Activated CD8-positive, alpha-beta memory T cell treated with anti-CD3 and anti-CD28 coated beads, Interleukin-2, amount 50 U/mL, for 24 hours (primary cell): ENCODE measurements at regions not wholly inside any gene's neighbourhood (a gene's known extent, or its start where the extent isn't known, plus 50 kb on each side); places are given as distances from the start of the nearest gene placed in this dataset.
"Not testable (repeated sequence)": the region's sequence is repeated elsewhere in the genome, so short reads cannot be mapped to it uniquely, and the experiment has no call there.

Experiments
- DNase-seq: peaks from one replicate; pipeline ENCODE4 v3.0.0-alpha.2; 2020; ENCODE audit errors: extremely low read depth

DNA sequence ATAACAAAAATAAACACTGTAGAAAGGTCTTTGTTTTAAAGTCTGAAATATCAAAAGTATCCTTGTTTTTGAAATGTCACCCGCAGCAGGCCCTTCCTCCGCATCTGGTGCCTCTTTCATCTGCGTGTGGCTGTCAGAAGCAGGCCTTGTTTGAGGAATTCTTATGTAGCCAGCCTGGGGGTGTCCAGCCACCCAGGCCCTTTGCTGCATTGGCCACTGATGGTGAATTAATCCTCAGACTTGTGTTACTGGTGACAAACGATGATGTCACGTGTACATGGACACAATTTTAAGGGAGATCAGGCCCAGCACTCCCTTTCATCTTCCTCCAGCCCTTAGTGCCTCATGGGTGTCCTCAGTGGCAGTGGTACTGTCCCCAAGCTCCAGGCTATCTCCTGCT, 208.0 kb upstream of the GALNT2 start:
- DNase-seq, result no peak

DNA sequence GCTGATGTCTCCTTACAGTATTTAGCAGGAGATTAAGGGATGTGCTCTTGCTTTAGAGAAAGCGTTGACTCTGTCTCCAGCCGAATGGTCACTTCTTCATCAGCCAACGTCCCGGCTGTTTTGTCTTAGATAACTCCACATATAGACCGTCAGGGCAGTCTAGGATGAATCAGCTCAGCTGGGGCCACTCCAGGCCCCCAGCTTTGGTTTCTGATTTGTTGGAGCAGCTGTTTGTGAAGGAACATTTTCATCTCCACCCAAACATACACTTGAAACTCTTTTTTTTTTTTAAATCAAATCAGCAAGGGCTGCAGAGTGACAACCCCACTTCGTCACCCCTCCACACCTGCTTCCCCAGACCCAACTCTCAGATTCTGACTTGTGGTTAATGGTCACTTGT, 206.1 kb upstream of the GALNT2 start:
- no peak for DNase-seq

DNA sequence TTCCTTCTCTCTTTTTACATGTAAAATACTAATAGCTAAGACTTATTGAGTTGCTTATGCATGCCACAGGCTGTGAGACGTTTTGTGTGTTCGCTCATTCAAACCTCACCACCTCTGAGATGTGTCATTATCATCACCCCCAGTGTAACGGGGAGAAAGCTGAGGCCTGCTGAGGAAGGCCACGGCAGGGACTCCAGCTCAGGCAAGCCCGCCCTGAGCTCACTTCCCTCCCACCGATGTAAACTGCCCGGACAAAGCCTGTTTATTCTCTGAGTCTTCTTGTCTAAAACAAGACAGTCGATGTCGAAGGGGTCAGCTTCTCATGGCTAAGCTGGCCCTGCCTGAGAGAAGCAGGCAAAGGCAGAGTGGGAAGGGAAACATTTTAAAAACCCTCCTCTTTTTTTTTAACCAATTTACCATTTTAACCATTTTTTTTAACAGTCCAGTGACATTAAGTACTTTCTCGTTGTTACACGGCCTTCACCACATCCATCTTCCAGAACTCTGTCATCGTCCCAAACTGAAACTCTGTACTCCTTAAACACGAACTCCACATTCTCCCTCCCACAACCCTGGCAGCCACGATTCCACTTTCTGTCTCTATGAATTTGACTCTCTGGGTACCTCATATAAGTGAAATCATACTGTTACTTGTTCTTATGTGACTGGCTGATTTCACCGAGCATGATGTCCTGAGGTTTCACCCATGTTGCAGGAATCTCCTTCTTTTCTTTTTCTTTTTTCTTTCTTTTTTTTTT, 204.8 kb upstream of the GALNT2 start:
- DNase-seq, result no peak

DNA sequence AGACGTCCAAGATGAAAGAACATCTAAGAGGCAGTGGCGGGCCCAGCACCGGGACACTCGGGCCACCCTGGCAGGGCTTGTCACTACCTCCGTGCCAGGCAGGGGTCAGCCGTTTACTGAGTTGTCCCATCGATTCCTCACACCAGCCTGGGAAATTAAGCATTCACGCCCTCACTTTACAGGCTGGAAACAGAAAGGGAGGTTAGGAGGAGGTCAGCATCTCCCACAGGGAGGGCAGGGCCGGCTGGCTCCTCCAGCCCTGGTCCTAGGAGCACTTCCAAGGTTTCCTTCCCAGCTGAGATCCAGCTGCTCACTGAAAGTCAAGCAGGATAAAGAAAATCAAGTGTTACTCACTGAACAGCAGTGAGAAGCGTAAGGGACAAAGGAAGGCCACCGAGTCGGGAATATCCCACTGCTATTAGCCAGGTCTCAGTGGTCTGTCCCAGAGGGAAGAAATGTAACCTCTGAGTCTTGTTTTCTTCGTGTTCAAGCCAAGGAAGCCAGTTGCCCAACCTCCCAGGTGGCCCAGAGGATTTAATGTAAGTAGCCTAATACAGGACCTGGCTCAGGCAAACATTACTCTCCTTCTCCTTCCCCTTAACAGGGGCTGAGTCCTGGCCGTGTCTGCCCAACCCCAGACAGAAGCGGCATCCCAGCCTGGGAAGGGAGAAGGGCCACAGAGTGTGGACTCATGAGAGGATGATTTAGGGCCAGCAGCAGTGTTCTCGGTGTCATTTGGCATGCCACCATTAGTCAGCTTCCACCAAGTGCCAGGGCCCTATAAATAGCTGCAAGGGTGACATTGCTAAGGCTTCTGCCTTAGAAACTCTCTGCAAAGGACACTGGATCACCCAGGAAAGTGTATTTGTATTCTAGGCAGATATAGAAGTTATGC, 203.1 kb upstream of the GALNT2 start:
- DNase-seq, result no peak

DNA sequence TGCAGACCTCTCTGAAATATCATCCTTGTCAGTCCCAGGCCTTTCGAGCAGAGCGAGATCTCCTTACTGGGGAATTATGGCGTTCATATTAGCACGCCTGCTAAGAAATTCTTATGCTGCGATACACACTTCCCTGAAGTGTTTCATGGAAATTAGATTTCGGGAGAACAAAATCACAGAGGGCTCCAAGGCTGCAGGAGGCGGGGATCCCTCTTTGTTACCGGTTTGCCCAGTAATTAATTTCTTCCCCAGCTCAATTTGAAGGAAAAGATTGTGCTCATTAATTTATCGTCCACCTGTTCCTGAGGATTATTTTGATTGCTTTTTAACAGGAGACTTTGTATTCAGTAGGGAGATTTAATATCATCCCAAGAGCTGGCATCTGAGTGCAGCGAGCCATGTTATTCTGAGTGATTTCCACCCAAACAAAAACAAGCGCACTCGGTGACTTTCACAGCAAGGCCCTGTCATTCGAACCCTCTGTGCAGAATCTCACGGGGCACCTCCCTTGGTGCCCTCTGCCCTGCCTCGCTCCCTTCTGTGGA, 202.3 kb upstream of the GALNT2 start:
- no peak for DNase-seq

DNA sequence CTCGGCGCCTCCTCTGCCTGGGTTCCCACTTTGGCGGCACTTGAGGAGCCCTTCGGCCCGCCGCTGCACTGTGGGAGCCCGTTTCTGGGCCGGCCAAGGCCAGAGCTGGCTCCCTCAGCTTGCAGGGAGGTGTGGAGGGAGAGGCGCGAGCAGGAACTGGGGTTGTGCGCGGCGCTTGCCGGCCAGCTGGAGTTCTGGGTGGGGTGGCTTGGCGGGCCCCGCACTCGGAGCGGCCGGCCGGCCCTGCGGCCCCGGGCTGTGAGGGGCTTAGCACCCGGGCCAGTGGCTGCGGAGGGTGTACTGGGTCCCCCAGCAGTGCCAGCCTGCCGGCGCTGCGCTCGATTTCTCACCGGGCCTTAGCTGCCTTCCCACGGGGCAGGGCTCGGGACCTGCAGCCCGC, 201.7 kb upstream of the GALNT2 start:
- not testable (repeated sequence) for DNase-seq

DNA sequence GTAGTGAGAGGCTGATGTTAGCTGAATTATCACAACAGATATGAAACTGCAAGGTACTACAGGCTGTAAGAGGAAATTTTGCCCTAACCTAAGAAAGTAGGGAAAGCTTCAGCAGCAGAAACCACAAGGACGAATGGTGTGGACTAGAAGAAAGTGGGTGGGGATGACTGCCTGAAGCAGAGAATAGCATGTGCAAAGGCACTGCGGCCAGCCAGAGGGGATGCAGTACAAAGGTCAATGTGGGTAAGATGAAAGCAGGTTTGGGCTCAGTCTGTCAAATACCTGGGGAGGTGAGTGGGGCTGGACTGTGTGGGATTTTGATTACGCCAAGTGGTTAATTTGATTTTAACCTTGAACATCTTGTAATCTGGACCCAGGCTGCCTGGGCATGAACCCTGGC, 199.3 kb upstream of the GALNT2 start:
- DNase-seq, result no peak

DNA sequence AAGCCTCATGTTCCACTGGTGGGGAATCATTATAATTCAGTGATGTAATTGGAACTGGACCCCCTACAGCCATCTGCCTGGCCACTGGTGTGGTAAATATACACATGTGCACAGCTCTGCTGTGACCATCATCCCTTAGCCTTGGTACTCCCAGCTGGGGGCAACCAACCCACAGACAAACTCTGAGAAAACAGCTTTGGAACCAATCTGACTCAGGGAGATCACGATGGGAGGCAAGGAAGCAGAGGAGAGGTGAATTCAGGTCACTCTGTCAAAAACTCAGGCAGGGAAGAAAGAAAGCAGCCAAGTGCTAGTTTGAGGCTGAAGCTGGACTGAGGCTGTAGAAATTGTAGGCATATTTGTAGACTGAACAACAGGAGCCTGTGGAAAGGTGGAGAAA, 197.8 kb upstream of the GALNT2 start:
- no peak for DNase-seq

DNA sequence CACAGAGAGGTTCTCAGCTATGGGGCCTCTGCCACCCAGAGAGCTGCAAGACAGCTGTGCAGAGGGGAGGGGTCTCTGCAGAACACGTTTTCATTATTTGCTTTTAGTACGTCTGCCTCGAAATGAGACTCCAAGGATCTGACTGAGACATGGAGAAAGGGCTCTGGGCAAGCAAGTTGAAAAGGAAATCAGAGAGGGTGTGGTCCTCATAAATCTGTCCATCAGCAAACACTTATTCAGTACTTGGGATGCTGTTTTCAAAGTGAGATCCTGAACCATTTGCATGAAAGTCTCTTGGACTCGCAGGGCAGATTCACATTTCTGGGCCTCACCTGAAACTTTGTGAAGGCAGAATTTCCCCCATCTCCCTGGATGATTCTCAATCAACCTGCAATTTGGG, 197.4 kb upstream of the GALNT2 start:
- no peak for DNase-seq

DNA sequence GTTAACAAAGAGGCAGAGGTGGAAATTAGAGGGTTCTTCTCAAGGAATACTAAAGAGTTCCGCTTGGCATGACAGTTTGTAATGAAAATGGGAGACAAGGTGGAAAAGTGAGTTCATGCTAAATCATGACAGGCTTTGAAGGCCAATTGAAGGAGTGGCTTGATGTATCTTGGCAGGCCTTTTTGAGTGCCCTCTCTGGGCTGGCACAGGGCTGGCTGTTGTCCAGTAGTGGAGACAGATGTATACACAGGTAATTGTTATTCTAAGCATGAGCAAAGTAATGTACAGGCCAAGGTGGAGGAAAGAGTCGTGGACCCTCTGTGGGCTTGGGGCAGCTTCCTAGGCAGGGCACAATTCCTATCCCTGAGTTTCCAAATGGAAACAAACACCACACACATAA, 196.7 kb upstream of the GALNT2 start:
- DNase-seq, result no peak

DNA sequence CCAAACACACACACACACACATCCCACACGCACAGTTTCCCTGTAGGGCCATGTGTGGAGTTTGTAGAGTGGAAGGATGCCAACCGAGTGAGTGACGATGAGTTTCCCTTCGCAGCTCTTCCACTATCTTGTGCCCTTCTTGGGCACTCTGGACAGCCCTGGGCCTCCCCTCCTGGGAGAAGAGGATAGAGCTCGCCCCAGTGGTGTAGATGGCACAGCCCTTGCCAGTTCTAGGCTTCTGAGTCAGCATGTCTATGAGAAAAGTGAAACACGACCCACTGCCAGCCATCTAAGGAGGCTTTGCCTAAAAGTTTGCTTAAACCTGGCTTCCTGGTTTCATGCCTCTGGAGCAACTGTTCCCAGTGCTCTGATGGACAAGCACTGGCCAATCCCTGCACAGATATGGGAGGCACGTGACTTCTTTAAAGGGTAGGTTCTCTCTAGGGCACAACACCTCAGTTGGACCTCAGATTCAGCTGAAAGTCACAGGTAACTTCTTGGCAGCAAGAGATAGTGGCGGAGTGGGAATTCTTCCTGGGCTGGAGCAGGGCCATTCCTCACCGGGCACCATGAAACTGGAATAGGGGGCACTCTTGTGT, 195.9 kb upstream of the GALNT2 start:
- DNase-seq, result no peak

DNA sequence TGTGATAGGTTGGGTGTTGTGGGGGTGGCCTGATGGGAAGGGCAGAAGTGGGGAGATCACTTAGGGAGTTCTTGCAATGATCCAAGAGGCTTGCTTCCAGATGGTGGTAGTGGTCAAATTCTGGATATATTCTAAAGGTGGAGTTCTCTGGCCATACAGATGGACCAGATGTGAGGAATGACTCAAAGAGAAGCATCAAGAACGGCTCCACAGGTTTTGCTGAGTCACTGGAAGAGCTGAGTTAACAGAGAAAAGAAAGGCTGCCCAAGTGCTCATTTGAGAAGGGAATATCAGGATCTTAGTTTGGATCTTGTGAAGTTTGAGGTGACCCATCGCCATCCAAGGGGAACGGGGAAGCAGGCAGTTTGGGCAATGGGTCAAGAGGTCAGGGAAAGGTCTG, 192.9 kb upstream of the GALNT2 start:
- no peak for DNase-seq

DNA sequence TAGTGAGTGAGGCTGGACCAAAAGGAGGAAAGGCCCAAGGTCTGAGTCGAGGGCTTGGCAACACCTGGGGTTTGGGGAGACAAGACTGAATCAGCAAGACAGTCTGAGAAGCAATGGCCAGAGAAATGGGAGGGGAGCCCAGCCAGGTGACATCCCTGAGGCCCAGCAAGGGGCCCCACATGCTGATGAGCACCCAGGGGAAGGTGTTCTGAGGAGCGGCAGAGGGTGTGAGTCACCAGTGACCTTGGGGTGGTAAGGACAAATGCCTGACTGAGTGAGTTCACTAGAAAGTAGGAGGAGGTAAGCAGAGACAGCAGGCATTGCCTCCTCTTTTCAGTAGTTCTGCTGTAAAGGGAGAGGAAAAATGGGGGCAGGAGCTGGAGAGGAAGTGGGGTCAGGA, 192.4 kb upstream of the GALNT2 start:
- no peak for DNase-seq

DNA sequence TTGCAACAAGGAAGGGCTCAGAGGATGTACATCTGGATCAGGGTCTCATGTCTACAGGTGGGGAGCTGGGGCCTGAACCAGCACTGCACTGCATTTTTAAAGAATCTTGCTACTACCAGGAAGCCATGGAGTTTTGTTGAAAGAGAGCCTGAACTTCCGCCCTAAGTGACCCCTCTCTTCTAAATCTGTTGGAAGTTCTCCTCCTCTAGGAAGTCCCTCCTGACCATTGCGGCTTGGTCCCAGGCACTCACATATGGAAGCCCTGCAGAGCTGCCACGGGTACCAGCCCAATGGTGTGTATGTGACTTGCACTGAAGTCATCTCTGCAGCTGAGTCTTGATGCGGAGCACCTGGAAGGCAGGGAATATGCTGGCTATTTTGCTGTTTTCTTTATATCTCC, 192.0 kb upstream of the GALNT2 start:
- no peak for DNase-seq

DNA sequence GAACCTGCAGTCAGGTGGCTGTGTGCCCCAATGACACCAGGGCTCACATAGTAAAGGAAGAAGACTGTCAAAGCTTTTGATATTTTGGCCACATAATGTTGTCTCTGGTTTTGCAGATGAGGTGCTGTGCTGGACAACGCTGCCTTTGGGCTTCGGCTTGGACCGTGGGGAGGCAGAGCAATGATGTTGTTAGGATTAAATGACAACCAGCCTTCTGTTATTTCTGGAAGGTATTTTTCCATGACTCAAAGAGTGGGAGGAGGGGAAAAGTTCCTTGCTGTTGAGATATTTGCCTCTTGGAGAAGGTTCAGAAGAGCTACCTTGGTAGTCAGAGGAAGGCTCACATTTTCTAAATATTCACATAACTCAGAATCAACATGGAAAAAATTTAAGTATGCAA, 187.3 kb upstream of the GALNT2 start:
- no peak for DNase-seq

DNA sequence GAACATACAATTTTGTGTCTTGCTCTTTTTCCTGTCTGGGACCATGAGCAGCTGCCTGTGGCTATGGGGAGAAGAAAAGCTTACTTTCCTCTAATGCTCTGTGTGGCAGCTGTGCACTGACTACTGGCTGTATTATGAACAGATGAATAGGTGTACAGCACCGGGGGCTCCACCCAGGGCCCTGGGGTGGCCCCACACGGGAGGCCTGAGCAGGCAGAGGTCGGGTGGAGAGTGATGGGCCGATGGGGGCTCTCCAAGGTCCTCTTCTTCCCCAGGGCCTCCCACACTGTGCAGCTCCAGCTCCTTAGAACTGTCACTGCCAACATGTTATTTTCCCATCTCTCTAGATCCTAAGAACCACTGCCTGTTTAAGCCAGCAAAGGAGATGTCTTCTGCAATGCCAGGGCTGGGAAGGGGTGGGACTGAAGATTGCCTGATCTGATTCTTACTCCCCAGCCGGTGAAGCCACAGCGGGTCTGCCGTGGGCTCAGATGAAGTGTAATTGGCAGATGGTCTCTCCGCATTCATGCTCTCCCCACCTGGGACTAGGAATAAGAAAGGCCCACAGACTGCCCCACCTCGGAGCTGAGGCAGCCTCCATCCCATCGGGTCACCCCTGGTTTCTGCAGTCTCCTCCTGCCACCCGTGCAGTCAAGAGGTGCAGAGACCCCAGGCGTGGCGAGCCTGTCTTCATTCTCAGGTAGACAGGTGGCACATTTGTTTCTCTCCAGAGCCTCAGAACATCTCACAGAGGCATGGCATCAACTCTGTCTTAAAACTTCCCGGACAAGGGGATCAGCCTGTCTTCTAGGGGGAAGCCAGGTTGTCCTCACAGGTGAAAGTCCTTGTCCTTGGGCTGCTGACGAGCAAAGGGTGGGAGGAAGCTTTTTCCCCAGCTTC, 186.5 kb upstream of the GALNT2 start:
- DNase-seq, result no peak

DNA sequence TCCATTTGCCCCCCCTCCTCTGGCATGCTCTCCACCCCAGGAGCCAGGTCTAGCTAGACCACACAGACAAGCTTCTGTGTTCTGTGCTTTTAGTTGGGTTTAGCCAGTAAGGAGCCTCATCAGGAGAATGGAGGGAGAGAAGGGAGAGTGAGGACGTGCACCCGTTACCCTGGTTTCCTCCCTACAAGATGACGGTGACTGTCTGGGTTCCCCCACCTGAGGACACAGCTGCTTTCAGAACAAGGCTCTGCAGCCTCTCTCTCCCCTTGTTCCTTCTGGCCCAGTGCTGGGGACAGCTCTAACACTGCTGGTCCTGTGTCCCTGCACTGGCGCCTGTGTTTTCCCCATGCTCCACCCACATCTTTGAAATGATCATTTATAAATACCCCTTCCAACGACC, 184.4 kb upstream of the GALNT2 start:
- no peak for DNase-seq

DNA sequence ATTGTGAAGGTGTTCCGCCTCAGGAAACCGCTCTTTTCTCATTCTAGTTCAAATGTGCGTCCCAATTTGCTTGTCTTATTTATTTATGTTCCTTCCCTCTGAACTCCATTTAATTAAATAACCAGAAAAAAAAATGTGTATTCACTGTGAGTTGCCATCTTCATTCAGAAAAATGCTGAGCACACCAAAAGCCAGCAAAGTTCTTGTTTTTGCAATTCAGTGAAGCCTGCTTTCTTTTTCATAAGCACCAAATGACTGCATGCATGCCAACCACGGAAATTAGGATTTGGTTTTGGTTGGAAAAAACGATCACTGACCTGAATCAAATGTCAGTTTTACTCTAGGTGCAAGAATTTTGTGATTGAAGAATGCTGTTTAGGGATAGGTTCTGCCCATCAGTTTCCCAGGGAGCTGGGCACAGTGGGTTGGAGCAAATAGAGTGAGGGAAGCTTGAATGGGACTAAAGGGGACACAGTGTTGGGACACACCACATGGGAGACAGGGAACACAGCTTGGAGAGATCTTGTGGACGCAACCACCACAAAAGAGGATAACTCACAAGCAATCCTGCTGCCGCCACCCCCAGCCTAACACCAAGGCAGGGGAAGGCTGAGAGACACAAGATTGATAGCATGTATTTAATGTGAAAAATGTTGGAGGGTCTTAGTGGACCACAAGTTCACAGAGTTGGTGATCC, 183.4 kb upstream of the GALNT2 start:
- no peak for DNase-seq

DNA sequence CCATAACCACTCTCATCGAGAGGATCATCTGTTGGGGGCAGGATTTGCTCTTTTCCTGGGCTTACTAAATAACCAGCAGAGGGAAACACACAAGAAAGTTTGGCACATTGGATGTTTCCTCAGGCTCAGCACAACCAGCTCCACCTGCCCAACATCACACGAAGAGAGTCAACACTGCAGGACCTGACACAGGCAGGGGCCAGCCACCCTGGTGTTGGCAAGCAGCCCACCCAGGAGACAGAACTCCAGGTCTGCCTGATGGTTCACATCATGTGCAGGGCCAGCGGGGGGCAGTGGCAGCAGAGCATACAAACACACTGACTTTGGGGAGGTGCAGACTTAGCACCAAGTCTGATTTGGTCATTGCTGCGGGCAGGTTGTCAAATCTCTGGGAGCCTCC, 182.3 kb upstream of the GALNT2 start:
- no peak for DNase-seq

DNA sequence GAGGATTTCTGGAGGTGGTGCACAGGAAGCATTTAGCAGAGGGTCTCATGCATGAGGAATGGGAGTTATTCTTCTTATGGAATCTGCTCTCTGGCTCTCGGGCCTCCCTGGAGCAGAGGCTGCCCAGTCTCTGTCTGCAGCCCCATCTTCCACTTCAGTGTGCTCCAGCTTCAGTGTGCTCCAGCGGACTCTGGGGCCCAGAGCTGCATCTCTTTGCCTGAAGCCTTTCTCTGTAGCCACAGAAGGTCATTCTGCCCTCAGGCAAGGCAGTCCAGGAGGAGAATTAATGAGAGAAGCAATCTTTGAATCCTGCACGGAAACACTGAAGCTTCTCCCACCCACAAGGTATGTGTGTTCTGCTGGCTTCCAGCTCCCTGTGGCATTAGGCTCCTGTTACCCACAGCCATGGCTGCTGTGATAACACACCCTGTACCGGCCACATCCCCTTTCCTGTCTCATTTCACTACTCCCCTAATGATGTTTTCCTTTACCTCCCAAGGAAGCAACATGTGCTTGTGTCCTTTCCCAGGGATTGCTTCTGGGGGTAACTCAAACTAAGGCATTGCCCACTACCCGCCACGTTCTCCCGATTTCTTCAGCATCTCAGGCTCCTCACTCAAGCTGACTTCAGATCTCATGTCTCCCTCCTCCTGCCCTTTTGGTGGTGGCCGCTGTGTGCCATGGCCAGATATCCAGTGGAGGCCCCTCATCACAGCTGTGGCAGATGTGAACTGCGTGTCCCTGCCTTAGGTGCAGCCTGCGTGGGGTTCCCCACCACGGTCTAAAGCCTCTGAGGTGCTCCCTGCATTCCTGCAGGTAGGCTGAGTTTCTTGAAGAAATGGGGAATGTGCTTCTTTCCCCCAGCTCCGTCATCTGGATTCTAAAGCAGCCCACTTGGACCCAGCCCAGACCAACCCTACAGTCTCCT, 181.2 kb upstream of the GALNT2 start:
- no peak for DNase-seq
